ENCODE measurements at regions not wholly inside any gene's neighbourhood (a gene's known extent, or its start where the extent isn't known, plus 50 kb on each side); places are given as distances from the start of the nearest gene placed in this dataset.
A peak's percentile ranks its signal among the peaks of the same experiment; 100 is the strongest.

GRCh38 chr6:23823421-23823820 lies 302.6 kb upstream of the NRSN1 start:
- intact Hi-C loops (cut with DNase I), result no loop called here
- no peak overlapping the region for H3K27ac ChIP-seq (ENCODE audit: low read depth in 2 of 2, low read length in 2 of 2)
- H3K4me1 ChIP-seq (ENCODE audit: control insufficient read depth in 2 of 3, insufficient read depth in 2 of 3, low read depth in 1 of 3, low read length in 3 of 3), result no peaks in the 10 kb centered on the region
- DNase-seq, result no peak
- TF ChIP-seq, protein P1, sequence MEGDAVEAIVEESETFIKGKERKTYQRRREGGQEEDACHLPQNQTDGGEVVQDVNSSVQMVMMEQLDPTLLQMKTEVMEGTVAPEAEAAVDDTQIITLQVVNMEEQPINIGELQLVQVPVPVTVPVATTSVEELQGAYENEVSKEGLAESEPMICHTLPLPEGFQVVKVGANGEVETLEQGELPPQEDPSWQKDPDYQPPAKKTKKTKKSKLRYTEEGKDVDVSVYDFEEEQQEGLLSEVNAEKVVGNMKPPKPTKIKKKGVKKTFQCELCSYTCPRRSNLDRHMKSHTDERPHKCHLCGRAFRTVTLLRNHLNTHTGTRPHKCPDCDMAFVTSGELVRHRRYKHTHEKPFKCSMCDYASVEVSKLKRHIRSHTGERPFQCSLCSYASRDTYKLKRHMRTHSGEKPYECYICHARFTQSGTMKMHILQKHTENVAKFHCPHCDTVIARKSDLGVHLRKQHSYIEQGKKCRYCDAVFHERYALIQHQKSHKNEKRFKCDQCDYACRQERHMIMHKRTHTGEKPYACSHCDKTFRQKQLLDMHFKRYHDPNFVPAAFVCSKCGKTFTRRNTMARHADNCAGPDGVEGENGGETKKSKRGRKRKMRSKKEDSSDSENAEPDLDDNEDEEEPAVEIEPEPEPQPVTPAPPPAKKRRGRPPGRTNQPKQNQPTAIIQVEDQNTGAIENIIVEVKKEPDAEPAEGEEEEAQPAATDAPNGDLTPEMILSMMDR (IDR thresholded peaks at IDR 0.05; ENCODE audit: borderline replicate concordance, extremely low read depth, insufficient read depth), result no peak
- no peaks in the 10 kb centered on the region for H3K27me3 ChIP-seq (ENCODE audit: control insufficient read depth, insufficient read depth, low read length)
- FAIRE-seq, result no peak
- H3K36me3 ChIP-seq (ENCODE audit: control insufficient read depth in 2 of 3, insufficient read depth in 3 of 3, low read length in 3 of 3), result no peaks in the 10 kb centered on the region
- no peak overlapping the region for H3K4me3 ChIP-seq (ENCODE audit: low read length in 3 of 3)
- no peak overlapping the region for H3K9ac ChIP-seq (ENCODE audit: low read length in 3 of 3)
- H3K9me3 ChIP-seq (ENCODE audit: control insufficient read depth in 2 of 3, insufficient read depth in 1 of 3, low read length in 3 of 3), result no peaks in the 10 kb centered on the region

DNA sequence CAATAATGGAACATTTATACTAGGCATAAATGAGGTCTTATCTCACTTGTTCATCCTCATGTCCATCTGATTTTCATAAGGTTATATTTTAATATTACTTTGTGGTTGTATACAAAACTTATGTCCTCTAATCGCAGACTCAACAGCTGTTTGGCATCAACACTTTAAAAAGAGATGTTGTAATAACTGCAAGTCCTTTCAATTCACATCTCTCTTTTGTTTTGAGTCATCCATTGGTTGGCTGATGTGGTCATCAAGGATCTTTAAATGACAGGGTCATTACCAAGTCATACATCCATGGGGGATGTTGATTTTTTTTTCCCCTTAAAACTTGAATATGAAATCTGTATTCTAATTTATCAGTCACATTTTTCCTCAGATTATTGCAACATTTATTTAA lies 299.4 kb upstream of the NRSN1 start:
- no peak for FAIRE-seq
- TF ChIP-seq, protein P1 (IDR thresholded peaks at IDR 0.05; ENCODE audit: borderline replicate concordance, extremely low read depth, insufficient read depth), result no peak
- no peaks in the 10 kb centered on the region for H3K36me3 ChIP-seq (ENCODE audit: control insufficient read depth in 2 of 3, insufficient read depth in 3 of 3, low read length in 3 of 3)
- no peak overlapping the region for H3K27ac ChIP-seq (ENCODE audit: low read depth in 2 of 2, low read length in 2 of 2)
- H3K4me3 ChIP-seq (ENCODE audit: low read length in 3 of 3), result no peak overlapping the region
- DNase-seq, result peak in 1 of 5 donors; percentile 27
- H3K4me1 ChIP-seq (ENCODE audit: control insufficient read depth in 2 of 3, insufficient read depth in 2 of 3, low read depth in 1 of 3, low read length in 3 of 3), result no peaks in the 10 kb centered on the region
- intact Hi-C loops (cut with DNase I), result no loop called here
- no peaks in the 10 kb centered on the region for H3K27me3 ChIP-seq (ENCODE audit: control insufficient read depth, insufficient read depth, low read length)
- H3K9me3 ChIP-seq (ENCODE audit: control insufficient read depth in 2 of 3, insufficient read depth in 1 of 3, low read length in 3 of 3), result no peaks in the 10 kb centered on the region
- no peak overlapping the region for H3K9ac ChIP-seq (ENCODE audit: low read length in 3 of 3)

DNA sequence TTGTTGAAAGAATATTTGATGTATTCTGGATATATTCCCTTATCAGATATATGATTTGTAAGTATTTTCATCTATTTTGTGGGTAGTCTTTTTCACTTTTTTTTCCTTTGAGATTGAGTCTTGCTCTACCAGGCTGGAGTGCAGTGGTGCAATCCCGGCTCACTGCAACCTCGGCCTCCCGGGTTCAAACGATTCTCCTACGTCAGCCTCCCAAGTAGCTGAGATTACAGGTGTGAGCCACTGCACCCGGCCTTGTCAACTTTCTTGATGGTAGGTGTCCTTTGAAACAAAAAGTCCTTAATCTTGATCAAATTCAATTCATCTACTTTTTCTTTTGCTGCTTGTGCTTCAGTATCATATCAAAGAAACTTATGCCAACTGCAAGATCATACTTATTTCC lies 297.2 kb upstream of the NRSN1 start:
- TF ChIP-seq, protein P1 (IDR thresholded peaks at IDR 0.05; ENCODE audit: borderline replicate concordance, extremely low read depth, insufficient read depth), result no peak

GRCh38 chr6:23841116-23841515 lies 284.9 kb upstream of the NRSN1 start:
- H3K9ac ChIP-seq (ENCODE audit: low read length in 3 of 3), result no peak overlapping the region
- H3K4me3 ChIP-seq (ENCODE audit: low read length in 3 of 3), result no peak overlapping the region
- FAIRE-seq, result no peak
- no peaks in the 10 kb centered on the region for H3K36me3 ChIP-seq (ENCODE audit: control insufficient read depth in 2 of 3, insufficient read depth in 3 of 3, low read length in 3 of 3)
- no peaks in the 10 kb centered on the region for H3K27me3 ChIP-seq (ENCODE audit: control insufficient read depth, insufficient read depth, low read length)
- no peaks in the 10 kb centered on the region for H3K4me1 ChIP-seq (ENCODE audit: control insufficient read depth in 2 of 3, insufficient read depth in 2 of 3, low read depth in 1 of 3, low read length in 3 of 3)
- intact Hi-C loops (cut with DNase I), result no loop called here
- no peak overlapping the region for H3K27ac ChIP-seq (ENCODE audit: low read depth in 2 of 2, low read length in 2 of 2)
- no peaks in the 10 kb centered on the region for H3K9me3 ChIP-seq (ENCODE audit: control insufficient read depth in 2 of 3, insufficient read depth in 1 of 3, low read length in 3 of 3)
- TF ChIP-seq, protein P1 (IDR thresholded peaks at IDR 0.05; ENCODE audit: borderline replicate concordance, extremely low read depth, insufficient read depth), result no peak
- no peak for DNase-seq

More for the DNA sequence above, 297.2 kb upstream of the NRSN1 start:
- Histone ChIP-seq H3K36me3 (ENCODE audit: control insufficient read depth in 2 of 3, insufficient read depth in 3 of 3, low read length in 3 of 3) (no peaks in the 10 kb centered on the region), H3K27ac (ENCODE audit: low read depth in 2 of 2, low read length in 2 of 2) (no peak overlapping the region), H3K4me1 (ENCODE audit: control insufficient read depth in 2 of 3, insufficient read depth in 2 of 3, low read depth in 1 of 3, low read length in 3 of 3) (no peaks in the 10 kb centered on the region), H3K4me3 (ENCODE audit: low read length in 3 of 3) (no peak overlapping the region), H3K27me3 (ENCODE audit: control insufficient read depth, insufficient read depth, low read length) (no peaks in the 10 kb centered on the region), H3K9ac (ENCODE audit: low read length in 3 of 3) (no peak overlapping the region), H3K9me3 (ENCODE audit: control insufficient read depth in 2 of 3, insufficient read depth in 1 of 3, low read length in 3 of 3) (no peaks in the 10 kb centered on the region)
- intact Hi-C loops (cut with DNase I), result no loop called here
- no peak for FAIRE-seq
- no peak for DNase-seq
